IMR-90 (cell line): ENCODE measurements at regions not wholly inside any gene's neighbourhood (a gene's known extent, or its start where the extent isn't known, plus 50 kb on each side); places are given as distances from the start of the nearest gene placed in this dataset.

Experiments used
- ATAC-seq: fragments of 200-7000 bp; cut with Tn5 transposase; 2 replicates; pipeline ENCODE4 v1.9.1; 2020; ENCODE audit warnings: low read depth, mild to moderate bottlenecking, moderate library complexity
- BruUV-seq: library from RNA; stranded (reverse); fragments of 400-500 nt; replicated peaks from 2 replicates; lab custom pipeline; 2021; lab: Mats Ljungman, UMichigan
- CTCF ChIA-PET: fragments of 300-600 bp; formaldehyde crosslinking; extraction: SDS; loops from one replicate; lab custom pipeline; 2021; ENCODE audit warnings: antibody characterized with exemption; lab: Yijun Ruan, JAX
- POLR2A ChIA-PET: fragments of 300-600 bp; sonication (Branson Sonifier 250); formaldehyde crosslinking; loops from one replicate; lab custom pipeline; 2022; ENCODE audit warnings: antibody characterized with exemption; ENCODE audit not compliant: unreplicated experiment; lab: Charles Lee
- DNase-seq: peaks from one replicate; pipeline ENCODE4 v3.0.0; 2013
- H2AFZ ChIP-seq: replicated peaks from 2 replicates; pipeline ENCODE3; 2013; ENCODE audit warnings: low read length, mild to moderate bottlenecking; ENCODE audit not compliant: poor library complexity
- H2AK5ac ChIP-seq: 2 replicates; pipeline ENCODE4 v1.6.1; 2013; ENCODE audit warnings: low read depth, low read length, inconsistent platforms
- H2AK9ac ChIP-seq: replicated peaks from 2 replicates; pipeline ENCODE3; 2013; ENCODE audit warnings: mild to moderate bottlenecking, low read depth, low read length, moderate library complexity; ENCODE audit not compliant: poor library complexity
- H2BK120ac ChIP-seq: 2 replicates; pipeline ENCODE4 v1.6.1; 2013; ENCODE audit warnings: low read depth, low read length, inconsistent platforms
- H2BK15ac ChIP-seq: 3 replicates; pipeline ENCODE4 v1.6.1; 2013; ENCODE audit warnings: low read depth, low read length, inconsistent platforms
- H2BK20ac ChIP-seq: 2 replicates; pipeline ENCODE4 v1.6.1; 2013; ENCODE audit warnings: low read depth, mild to moderate bottlenecking, inconsistent platforms, low read length, moderate library complexity
- H2BK5ac ChIP-seq: 2 replicates; pipeline ENCODE4 v1.6.1; 2013; ENCODE audit warnings: mild to moderate bottlenecking, low read depth, low read length, inconsistent platforms; ENCODE audit not compliant: poor library complexity, severe bottlenecking
- H3K14ac ChIP-seq: replicated peaks from 2 replicates; pipeline ENCODE4 v1.6.1; 2013; ENCODE audit warnings: low read depth, low read length, inconsistent platforms
- H3K18ac ChIP-seq: 2 replicates; pipeline ENCODE4 v1.6.1; 2013; ENCODE audit warnings: low read depth, low read length, control low read depth
- H3K23ac ChIP-seq: 2 replicates; pipeline ENCODE4 v1.6.1; 2013; ENCODE audit warnings: low read depth, low read length, inconsistent platforms
- H3K27ac ChIP-seq: 2 replicates; pipeline ENCODE4 v1.5.1; 2013; ENCODE audit warnings: mild to moderate bottlenecking, control low read depth, low read length; ENCODE audit not compliant: insufficient read depth
- H3K27me3 ChIP-seq: 2 replicates; pipeline ENCODE4 v1.6.1; 2013; ENCODE audit warnings: low read length; ENCODE audit not compliant: control insufficient read depth, insufficient read depth
- H3K36me3 ChIP-seq: 2 replicates; pipeline ENCODE4 v1.6.1; 2013; ENCODE audit warnings: low read length, mixed read lengths; ENCODE audit not compliant: control insufficient read depth, insufficient read depth
- H3K4ac ChIP-seq: 2 replicates; pipeline ENCODE4 v1.6.1; 2013; ENCODE audit warnings: low read depth, low read length, inconsistent platforms
- H3K4me1 ChIP-seq: 2 replicates; pipeline ENCODE4 v1.6.1; 2013; ENCODE audit warnings: low read length, mixed read lengths; ENCODE audit not compliant: control insufficient read depth, insufficient read depth
- H3K4me2 ChIP-seq: 2 replicates; pipeline ENCODE4 v1.6.1; 2013; ENCODE audit warnings: low read depth, mild to moderate bottlenecking, control low read depth, low read length, moderate library complexity
- H3K4me3 ChIP-seq: 2 replicates; pipeline ENCODE4 v1.5.1; 2013; ENCODE audit warnings: low read depth, mild to moderate bottlenecking, control low read depth, low read length, moderate library complexity; ENCODE audit not compliant: insufficient read depth
- H3K56ac ChIP-seq: 2 replicates; pipeline ENCODE4 v1.6.1; 2013; ENCODE audit warnings: low read length, inconsistent platforms; ENCODE audit not compliant: insufficient read depth; ENCODE audit errors: extremely low read depth
- H3K79me1 ChIP-seq, 2 experiments: 2 replicates each; pipeline ENCODE4 v1.6.1; 2013; ENCODE audit warnings: low read length in 2 of 2, inconsistent platforms in 1 of 2, low read depth in 1 of 2
- H3K9ac ChIP-seq: 2 replicates; pipeline ENCODE4 v1.6.1; 2013; ENCODE audit warnings: low read depth, low read length, control low read depth
- H3K9me1 ChIP-seq: 2 replicates; pipeline ENCODE4 v1.6.1; 2013; ENCODE audit warnings: low read length, inconsistent platforms; ENCODE audit not compliant: insufficient read depth
- H3K9me3 ChIP-seq: 2 replicates; pipeline ENCODE4 v1.6.1; 2013; ENCODE audit warnings: low read length; ENCODE audit not compliant: control insufficient read depth, insufficient read depth
- H4K20me1 ChIP-seq: 2 replicates; pipeline ENCODE4 v1.6.1; 2013; ENCODE audit warnings: low read length, inconsistent platforms; ENCODE audit not compliant: insufficient read depth
- H4K5ac ChIP-seq: 2 replicates; pipeline ENCODE4 v1.6.1; 2013; ENCODE audit warnings: mild to moderate bottlenecking, low read depth, low read length, control low read depth
- H4K8ac ChIP-seq, 2 experiments: 2 replicates each; pipeline ENCODE4 v1.6.1; 2013; ENCODE audit warnings: low read depth in 2 of 2, low read length in 2 of 2, control low read depth in 1 of 2, inconsistent platforms in 1 of 2
- H4K91ac ChIP-seq: 2 replicates; pipeline ENCODE4 v1.6.1; 2013; ENCODE audit warnings: low read depth, low read length, inconsistent platforms; ENCODE audit not compliant: insufficient read depth
- BHLHE40 ChIP-seq: fragments of 150-350 bp; IDR thresholded peaks from 2 replicates; pipeline ENCODE4 v1.6.1; 2016; ENCODE audit warnings: mild to moderate bottlenecking, low read depth, low read length
- CHD1 ChIP-seq: IDR thresholded peaks from 2 replicates; pipeline ENCODE4 v1.6.1; 2012; ENCODE audit warnings: low read depth, low read length, improper control_type of control experiment
- ELK1 ChIP-seq: fragments of 150-350 bp; IDR thresholded peaks from 2 replicates; pipeline ENCODE4 v1.6.1; 2016; ENCODE audit warnings: low read depth, mild to moderate bottlenecking, low read length, moderate library complexity, borderline replicate concordance
- FOS ChIP-seq: fragments of 150-350 bp; IDR thresholded peaks from 2 replicates; pipeline ENCODE4 v1.6.1; 2016; ENCODE audit warnings: low read depth, low read length
- MAZ ChIP-seq: IDR thresholded peaks from 2 replicates; pipeline ENCODE4 v1.6.1; 2012; ENCODE audit warnings: low read depth, mild to moderate bottlenecking, low read length, improper control_type of control experiment, moderate library complexity, borderline replicate concordance
- NFE2L2 ChIP-seq: fragments of 150-350 bp; IDR thresholded peaks from 2 replicates; pipeline ENCODE4 v1.6.1; 2016; ENCODE audit warnings: low read depth, mild to moderate bottlenecking, low read length
- POLR2A ChIP-seq: IDR thresholded peaks from 2 replicates; pipeline ENCODE4 v1.6.1; 2012; ENCODE audit warnings: mild to moderate bottlenecking, low read depth, low read length
- RCOR1 ChIP-seq: IDR thresholded peaks from 2 replicates; pipeline ENCODE4 v1.6.1; 2012; ENCODE audit warnings: mild to moderate bottlenecking, low read length, improper control_type of control experiment; ENCODE audit not compliant: insufficient replicate concordance
- RFX5 ChIP-seq: IDR thresholded peaks from 2 replicates; pipeline ENCODE4 v1.8.0; 2012; ENCODE audit warnings: low read depth, mild to moderate bottlenecking, low read length, moderate library complexity
- SMC3 ChIP-seq: fragments of 150-350 bp; IDR thresholded peaks from 2 replicates; pipeline ENCODE4 v1.6.1; 2016; ENCODE audit warnings: low read depth, mild to moderate bottlenecking, antibody characterized with exemption, low read length, moderate library complexity
- USF2 ChIP-seq: fragments of 150-350 bp; IDR thresholded peaks from 2 replicates; pipeline ENCODE4 v1.6.1; 2017; ENCODE audit warnings: mild to moderate bottlenecking, antibody characterized with exemption, low read length, low read depth
- WGBS, 2 experiments: methylation state at CpG; one replicate each; pipeline versions ENCODE4 v1.1.5 to v1.1.7; 2013; ENCODE audit warnings: missing lambda C conversion rate in 2 of 2; ENCODE audit not compliant: insufficient read length in 1 of 2; ENCODE audit errors: extremely low coverage in 2 of 2; 5-methylcytosine and 5-hydroxymethylcytosine counted together
- dilution Hi-C: fragments of 300-500 bp; cut with HindIII; formaldehyde crosslinking; loops from one replicate; pipeline ENCODE4 v1.14.3; 2018; ENCODE audit warnings: low sequenced_read_pairs; ENCODE audit not compliant: unreplicated experiment
- in situ Hi-C: fragments of 300-500 bp; cut with MboI; formaldehyde crosslinking; loops from 3 replicates; pipeline ENCODE4 v1.14.3; 2019; ENCODE audit warnings: low sequenced_read_pairs, inconsistent platforms, mixed read lengths
- intact Hi-C: fragments of 100-400 bp; cut with micrococcal nuclease; formaldehyde crosslinking; loops from 2 replicates; pipeline ENCODE4 v1.10.0; 2022

GRCh38 chr10:131669838-131670237 is 231.0 kb upstream of the PPP2R2D start:
- Histone ChIP-seq H4K91ac (no peak overlapping the region), H3K36me3 (no peaks in the 10 kb centered on the region), H3K9me1 (no peaks in the 10 kb centered on the region), H3K56ac (no peak overlapping the region), H3K27me3 (no peaks in the 10 kb centered on the region), H3K4me2 (no peak overlapping the region), H2AK9ac (no peak overlapping the region), H2BK120ac (no peak overlapping the region), H3K79me1 (no peaks in the 10 kb centered on the region), H2AFZ (no peak overlapping the region), H3K4me1 (no peaks in the 10 kb centered on the region), H4K8ac (no peak overlapping the region), H4K5ac (no peak overlapping the region), H3K9me3 (peaks cover 43% of the 10 kb centered on the region), H3K9ac (no peak overlapping the region), H2AK5ac (no peak overlapping the region), H3K18ac (no peak overlapping the region), H3K23ac (no peak overlapping the region), H3K4me3 (no peak overlapping the region), H3K4ac (no peak overlapping the region), H2BK15ac (no peak overlapping the region), H2BK5ac (no peak overlapping the region), H3K27ac (no peak overlapping the region), H4K20me1 (no peaks in the 10 kb centered on the region), H3K14ac (no peak overlapping the region), H2BK20ac (no peak overlapping the region)
- intact Hi-C loops: no loop called here
- ATAC-seq (no peak), DNase-seq (no peak)
- ChIA-PET CTCF (no interaction called here), POLR2A (no interaction called here)
- WGBS, 2 experiments: 56% methylated on average over 1 of the region's 1 CpG; no CpG with 5 or more reads in 1 of the 2 experiments
- in situ Hi-C loops: no loop called here
- dilution Hi-C loops: no loop called here
- BruUV-seq: no TSS peak
- TF ChIP-seq FOS: no peak
- no peak for TF ChIP-seq BHLHE40
- no peak for TF ChIP-seq USF2
- TF ChIP-seq RCOR1: no peak
- no peak for TF ChIP-seq CHD1
- TF ChIP-seq NFE2L2: no peak
- TF ChIP-seq SMC3: no peak
- TF ChIP-seq RFX5: no peak
- no peak for TF ChIP-seq ELK1
- no peak for TF ChIP-seq MAZ
- TF ChIP-seq POLR2A: no peak
